HG02938 (cell line): ENCODE measurements at regions not wholly inside any gene's neighbourhood (a gene's known extent, or its start where the extent isn't known, plus 50 kb on each side); places are given as distances from the start of the nearest gene placed in this dataset.

Experiments used
- ATAC-seq: cut with Tn5 transposase; IDR thresholded peaks from one replicate; pipeline ENCODE4 v1.9.1; 2021; ENCODE audit warnings: mild to moderate bottlenecking, moderate library complexity; ENCODE audit not compliant: unreplicated experiment

- no peak for ATAC-seq
Measured at GRCh38 chr2:145085612-145086011, 565.7 kb upstream of the ZEB2 start.

GRCh38 chr2:145080426-145080825 is 560.5 kb upstream of the ZEB2 start:
- no peak for ATAC-seq

GRCh38 chr2:145079641-145080040 is 559.7 kb upstream of the ZEB2 start:
- ATAC-seq: no peak

- no peak for ATAC-seq
Measured at GRCh38 chr2:145078923-145079322, 559.0 kb upstream of the ZEB2 start.

- ATAC-seq: no peak
Measured at GRCh38 chr2:145076085-145076484, 556.2 kb upstream of the ZEB2 start.

GRCh38 chr2:145075454-145076062 is 555.6 kb upstream of the ZEB2 start:
- ATAC-seq: no peak

GRCh38 chr2:145070703-145071102 is 550.8 kb upstream of the ZEB2 start:
- ATAC-seq: no peak

- ATAC-seq: no peak
Measured at GRCh38 chr2:145068509-145068908, 548.6 kb upstream of the ZEB2 start.

GRCh38 chr2:145067549-145068030 is 547.7 kb upstream of the ZEB2 start:
- ATAC-seq: no peak

- no peak for ATAC-seq
Measured at GRCh38 chr2:145066856-145067548, 547.1 kb upstream of the ZEB2 start.

GRCh38 chr2:145066151-145066661 is 546.3 kb upstream of the ZEB2 start:
- no peak for ATAC-seq

GRCh38 chr2:145065342-145065741 is 545.4 kb upstream of the ZEB2 start:
- no peak for ATAC-seq

- ATAC-seq: no peak
Measured at GRCh38 chr2:145064511-145064910, 544.6 kb upstream of the ZEB2 start.

GRCh38 chr2:145060876-145061275 is 541.0 kb upstream of the ZEB2 start:
- ATAC-seq: no peak

- no peak for ATAC-seq
Measured at GRCh38 chr2:145059914-145060313, 540.0 kb upstream of the ZEB2 start.

GRCh38 chr2:145059343-145059742 is 539.4 kb upstream of the ZEB2 start:
- no peak for ATAC-seq

- ATAC-seq: no peak
Measured at GRCh38 chr2:145058457-145058856, 538.5 kb upstream of the ZEB2 start.

GRCh38 chr2:145055651-145056050 is 535.7 kb upstream of the ZEB2 start:
- ATAC-seq: no peak

- ATAC-seq: no peak
Measured at GRCh38 chr2:145050134-145050533, 530.2 kb upstream of the ZEB2 start.

- ATAC-seq: no peak
Measured at GRCh38 chr2:145049475-145049874, 529.6 kb upstream of the ZEB2 start.

- ATAC-seq: no peak
Measured at GRCh38 chr2:145047554-145047953, 527.6 kb upstream of the ZEB2 start.

GRCh38 chr2:145044491-145044890 is 524.6 kb upstream of the ZEB2 start:
- ATAC-seq: no peak
